Ovary (tissue), 3 donors: ENCODE measurements at regions not wholly inside any gene's neighbourhood (a gene's known extent, or its start where the extent isn't known, plus 50 kb on each side); places are given as distances from the start of the nearest gene placed in this dataset.

Experiments used
- CTCF ChIP-seq, 3 donors: fragments of 450-650 bp in 2 of 3; fragments of 200-600 bp in 1 of 3; IDR thresholded peaks; one replicate each; pipeline versions ENCODE4 v1.5.1 to v1.8.0; 2016 to 2022; ENCODE audit warnings: antibody characterized with exemption in 3 of 3, mild to moderate bottlenecking in 1 of 3
- EP300 ChIP-seq: sonication (generic); formaldehyde crosslinking; IDR thresholded peaks from one replicate; pipeline ENCODE4 v1.6.1; 2017; ENCODE audit warnings: antibody characterized with exemption
- POLR2A ChIP-seq: fragments of 450-650 bp; IDR thresholded peaks from one replicate; pipeline ENCODE4 v1.6.1; 2017; ENCODE audit warnings: antibody characterized with exemption, mild to moderate bottlenecking, moderate library complexity
- donor health status: DM: no; HTN: no; CAD: no.

DNA sequence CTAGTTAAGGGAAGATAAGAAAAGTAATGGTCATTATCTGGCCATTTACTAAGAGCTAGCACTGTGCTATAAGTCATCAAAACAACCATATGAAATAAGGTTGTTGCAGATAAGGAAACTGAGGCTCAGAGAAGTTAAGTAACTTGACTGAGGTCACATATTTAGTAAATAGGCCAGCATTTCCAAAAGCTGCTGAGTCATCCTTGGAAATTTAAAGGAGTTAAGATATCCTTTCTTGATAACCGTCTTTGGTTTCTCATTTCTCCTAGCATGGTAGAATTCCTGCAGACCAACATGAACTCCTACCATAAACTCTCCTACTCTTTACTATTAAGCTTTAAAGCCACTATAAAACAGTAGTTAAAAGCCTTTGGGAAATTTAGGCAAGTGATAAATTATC, 85.0 kb upstream of the PDZRN3 start:
- TF ChIP-seq POLR2A (no peak), CTCF (IDR thresholded peaks at IDR 0.05) (no peak), EP300 (no peak)
